Skin epidermis (tissue), 12 donors: ENCODE measurements at regions not wholly inside any gene's neighbourhood (a gene's known extent, or its start where the extent isn't known, plus 50 kb on each side); places are given as distances from the start of the nearest gene placed in this dataset.
"Not testable (repeated sequence)": the region's sequence is repeated elsewhere in the genome, so short reads cannot be mapped to it uniquely, and the experiment has no call there.

Experiments
- H3K27ac ChIP-seq, 21 experiments: fragments of 200-600 bp; sonication (generic) in 11 of 21; one replicate each; pipeline ENCODE4 v1.5.0; 2020; ENCODE audit warnings: mild to moderate bottlenecking in 3 of 21, inconsistent platforms in 2 of 21, moderate library complexity in 2 of 21
- H3K4me3 ChIP-seq, 7 experiments: fragments of 200-600 bp; sonication (generic) in 2 of 7; one replicate each; pipeline ENCODE4 v1.5.0; 2020; ENCODE audit warnings: inconsistent platforms in 2 of 7, mild to moderate bottlenecking in 2 of 7, moderate library complexity in 1 of 7

DNA sequence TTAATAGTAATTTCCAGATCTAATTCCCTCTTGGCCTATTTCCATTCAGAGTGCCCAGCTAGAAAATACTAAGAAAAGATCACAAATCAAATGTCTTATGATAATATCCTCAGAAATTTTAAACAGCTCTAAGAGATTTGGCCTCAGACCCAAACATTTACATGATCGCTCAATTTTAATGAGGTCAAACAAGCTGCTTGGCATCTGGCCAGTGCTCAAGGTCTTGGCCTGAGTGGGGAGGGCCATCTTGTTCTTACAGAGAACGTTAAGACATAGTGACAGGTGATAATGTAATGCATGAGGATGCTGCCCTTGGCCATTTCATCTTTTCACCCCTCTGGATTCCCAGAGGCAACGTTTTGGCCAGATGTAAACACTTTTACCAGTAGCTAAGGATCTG is 159.2 kb upstream of the SLC7A11 start:
- H3K27ac ChIP-seq: no peak overlapping the region
- H3K4me3 ChIP-seq: no peak overlapping the region

DNA sequence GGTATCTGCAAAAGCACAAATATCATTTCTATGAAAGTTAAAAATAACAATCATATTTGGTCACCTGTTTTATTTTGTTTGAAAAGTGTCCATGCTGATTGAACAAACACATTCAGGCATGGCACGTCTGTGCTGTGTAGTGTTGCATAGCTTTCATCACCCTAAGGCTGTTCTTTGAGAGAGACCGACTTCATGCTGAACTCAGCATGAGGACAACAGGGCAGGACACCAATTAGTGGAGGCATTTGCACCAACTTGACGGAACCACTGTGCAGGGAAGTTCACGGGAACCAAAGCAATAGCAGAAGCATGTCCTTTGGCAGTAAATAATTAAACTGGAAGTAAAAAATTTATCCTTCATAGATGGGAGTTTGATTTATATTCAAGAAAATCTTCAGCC is 158.4 kb upstream of the SLC7A11 start:
- no peak overlapping the region for H3K27ac ChIP-seq
- no peak overlapping the region for H3K4me3 ChIP-seq

DNA sequence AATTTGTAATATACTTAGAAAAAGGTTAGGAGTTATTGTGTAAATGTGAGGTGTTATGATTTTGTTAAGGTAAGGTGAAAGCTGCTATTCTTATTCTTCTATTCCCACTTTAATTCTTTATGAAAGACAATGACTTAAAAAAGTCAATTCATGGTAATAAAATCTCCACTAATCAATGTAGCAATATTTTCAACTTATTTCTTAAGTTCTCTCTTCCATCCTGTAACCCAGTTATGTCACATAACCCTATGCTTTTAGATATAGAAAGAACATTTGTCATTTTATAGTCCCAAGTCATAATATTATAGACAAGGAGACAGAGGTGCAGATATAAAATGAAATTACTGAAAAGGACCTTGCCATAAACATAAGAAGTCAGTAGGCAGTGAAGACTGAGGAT is 157.9 kb upstream of the SLC7A11 start:
- no peak overlapping the region for H3K27ac ChIP-seq
- no peak overlapping the region for H3K4me3 ChIP-seq

DNA sequence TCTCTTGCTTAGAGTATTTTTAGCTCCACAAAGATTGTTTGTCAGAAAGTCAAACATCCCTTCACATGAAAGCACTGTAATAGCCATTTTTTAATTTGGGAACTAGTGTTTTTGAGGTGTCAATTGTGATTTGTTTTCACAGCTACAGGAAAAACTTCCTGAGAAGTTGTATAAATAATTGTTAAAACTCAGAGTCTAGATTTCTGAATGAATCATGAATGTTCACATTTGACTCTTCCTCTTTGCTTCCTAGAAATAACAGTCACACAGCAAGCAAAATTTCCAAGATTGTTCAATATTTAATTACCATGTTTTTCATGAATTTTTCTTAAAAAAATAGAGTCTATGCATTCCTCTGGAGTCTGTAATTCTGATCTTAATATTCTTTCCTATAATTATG is 156.9 kb upstream of the SLC7A11 start:
- Histone ChIP-seq H3K27ac (no peak overlapping the region), H3K4me3 (no peak overlapping the region)

DNA sequence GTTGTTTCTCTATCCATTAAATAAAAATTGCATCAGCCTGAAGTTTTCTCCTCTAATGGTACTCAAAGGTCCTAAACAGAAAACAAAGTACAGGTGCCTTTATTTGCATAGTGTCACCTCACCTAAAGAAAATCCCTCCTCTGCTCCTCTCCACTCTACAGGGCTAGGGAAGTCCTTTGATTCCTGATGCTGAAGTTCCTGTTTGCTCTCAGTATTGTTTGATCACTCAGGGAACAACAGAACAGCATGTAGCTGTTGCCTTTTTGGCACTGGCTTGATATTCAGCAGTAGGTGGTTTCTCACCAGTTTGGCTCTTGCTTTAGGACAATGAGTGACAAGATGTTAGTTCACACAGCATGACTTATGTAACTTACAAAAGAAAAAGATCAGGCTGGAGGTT is 156.2 kb upstream of the SLC7A11 start:
- H3K4me3 ChIP-seq: no peak overlapping the region
- H3K27ac ChIP-seq: no peak overlapping the region

DNA sequence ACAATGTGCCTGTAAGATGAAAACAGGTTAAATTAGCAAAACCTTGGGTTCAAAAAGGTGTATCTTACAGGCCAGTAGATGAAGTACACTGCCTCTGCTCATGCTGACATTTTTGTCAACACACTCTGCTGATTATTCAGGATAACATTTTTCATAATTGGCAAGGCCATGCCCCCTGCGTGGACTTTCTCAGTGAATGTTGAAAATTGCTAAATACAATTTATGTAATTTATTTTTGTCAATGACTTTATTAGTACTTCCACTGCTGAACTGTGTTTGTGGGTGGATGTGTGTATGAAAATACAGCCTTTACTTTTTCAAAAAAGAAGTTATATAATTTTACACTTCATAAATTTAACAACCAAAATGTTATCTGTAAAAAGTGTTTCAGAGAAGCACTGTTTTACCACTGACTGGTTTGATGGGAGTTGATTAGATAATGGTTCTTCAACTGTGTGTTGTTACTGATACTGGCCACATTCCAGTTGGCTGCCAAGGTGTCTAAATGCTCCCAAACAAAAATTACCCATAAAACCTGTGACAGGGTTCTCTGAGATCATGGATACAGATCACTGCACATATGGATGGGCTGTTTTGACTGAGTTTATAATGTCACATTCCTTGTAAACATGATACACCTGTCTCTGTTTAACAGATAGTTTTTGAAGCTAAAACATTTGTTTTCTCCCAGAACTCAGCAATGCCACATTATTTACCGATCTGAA is 151.9 kb upstream of the SLC7A11 start:
- Histone ChIP-seq H3K4me3 (no peak overlapping the region), H3K27ac (no peak overlapping the region)

DNA sequence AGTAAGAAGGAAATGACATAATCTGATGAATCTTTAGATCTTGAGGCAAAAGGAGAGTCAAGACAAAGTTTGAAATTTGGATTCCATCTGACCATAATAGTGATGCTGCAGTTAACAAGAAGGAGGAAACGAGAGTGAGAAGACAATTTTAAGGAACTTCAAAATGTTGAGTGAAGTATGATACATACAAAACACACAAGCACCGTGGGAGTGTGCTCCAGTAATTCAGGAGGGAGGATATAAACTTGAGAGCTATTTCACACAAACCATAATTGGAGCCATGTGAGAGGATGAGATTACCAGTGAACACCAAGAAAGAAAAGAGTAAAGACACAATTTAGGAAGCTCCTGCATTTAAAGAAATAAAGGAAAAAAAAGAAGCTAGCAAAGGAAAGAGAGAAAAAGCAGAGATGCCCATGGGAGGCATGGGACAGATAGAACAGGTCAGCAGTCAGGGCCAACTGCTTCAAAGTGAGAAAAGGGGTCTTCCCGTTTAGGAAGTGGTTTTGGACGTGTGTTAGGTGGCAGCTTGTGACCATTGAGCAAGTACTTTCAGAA is 150.7 kb upstream of the SLC7A11 start:
- H3K4me3 ChIP-seq: no peak overlapping the region
- H3K27ac ChIP-seq: no peak overlapping the region

DNA sequence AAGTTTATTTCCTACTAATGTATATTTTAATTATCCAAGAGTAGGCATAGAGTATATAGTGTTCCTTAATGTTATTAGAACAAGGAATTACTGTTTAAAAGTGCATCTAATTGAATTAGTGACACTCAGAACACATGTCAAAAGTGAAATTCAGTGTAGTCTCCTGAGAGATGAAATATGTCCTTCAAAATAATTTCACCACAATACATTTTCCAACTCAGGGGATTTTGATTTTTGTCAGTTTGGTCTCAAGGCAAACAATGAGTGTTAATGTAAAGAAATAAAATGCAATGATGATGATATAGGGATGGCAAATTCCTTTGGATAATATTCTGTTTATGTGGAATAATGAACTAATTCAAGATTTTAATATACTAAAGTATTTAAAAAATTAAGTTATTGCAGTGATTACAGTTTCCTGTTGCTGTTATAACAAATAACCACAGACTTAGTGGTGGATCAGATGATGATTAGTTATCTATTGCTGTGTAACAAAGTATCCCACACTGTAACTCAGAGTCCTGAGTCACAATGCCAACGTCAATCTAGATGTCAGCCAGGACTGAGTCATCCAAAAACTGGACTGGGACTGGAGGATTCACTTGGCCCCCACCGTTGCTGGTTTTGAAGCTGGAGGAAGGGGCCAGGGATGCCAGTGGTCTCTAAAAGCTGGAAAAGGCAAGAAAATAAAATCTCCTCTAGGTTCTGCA is 148.0 kb upstream of the SLC7A11 start:
- H3K4me3 ChIP-seq: no peak overlapping the region

DNA sequence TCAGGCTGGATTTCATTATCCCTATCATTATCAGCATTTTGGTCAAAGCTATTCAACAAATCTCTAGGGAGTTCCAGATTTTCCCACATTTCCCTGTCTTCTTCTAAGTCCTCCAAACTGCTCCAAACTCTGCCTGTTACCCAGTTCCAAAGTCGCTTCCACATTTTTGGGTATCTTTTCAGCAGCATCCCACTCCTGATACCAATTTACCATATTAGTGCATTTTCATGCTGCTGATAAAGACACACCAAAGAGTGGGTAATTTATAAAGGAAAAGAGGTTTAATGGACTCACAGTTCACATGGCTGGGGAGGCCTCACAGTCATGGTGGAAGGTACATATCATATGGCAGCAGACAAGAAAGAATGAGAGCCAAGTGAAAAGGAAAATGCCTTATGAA is 132.8 kb upstream of the SLC7A11 start:
- H3K27ac ChIP-seq: no peak overlapping the region
- H3K4me3 ChIP-seq: no peak overlapping the region

More for the DNA sequence above, 148.0 kb upstream of the SLC7A11 start:
- H3K27ac ChIP-seq: no peak overlapping the region

DNA sequence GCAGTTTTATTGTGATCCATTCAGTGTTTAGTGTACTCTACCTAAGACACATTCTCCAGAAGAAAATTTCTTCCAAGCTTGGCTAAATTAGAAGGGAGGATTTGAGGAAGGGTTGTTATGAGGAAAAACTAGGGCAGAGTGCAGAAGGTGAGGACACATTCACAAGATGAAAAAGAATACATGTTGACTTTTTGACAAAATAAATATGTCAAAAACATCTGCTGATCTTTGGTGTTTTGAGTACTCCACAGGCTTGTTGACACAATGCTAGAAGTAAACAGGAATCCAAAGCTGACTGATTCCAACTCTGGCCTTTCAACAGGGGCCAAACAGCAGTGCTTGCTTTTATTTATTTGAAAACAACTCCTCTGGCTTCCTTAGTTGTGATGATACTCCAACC is 125.8 kb upstream of the SLC7A11 start:
- Histone ChIP-seq H3K4me3 (no peak overlapping the region), H3K27ac (no peak overlapping the region)

DNA sequence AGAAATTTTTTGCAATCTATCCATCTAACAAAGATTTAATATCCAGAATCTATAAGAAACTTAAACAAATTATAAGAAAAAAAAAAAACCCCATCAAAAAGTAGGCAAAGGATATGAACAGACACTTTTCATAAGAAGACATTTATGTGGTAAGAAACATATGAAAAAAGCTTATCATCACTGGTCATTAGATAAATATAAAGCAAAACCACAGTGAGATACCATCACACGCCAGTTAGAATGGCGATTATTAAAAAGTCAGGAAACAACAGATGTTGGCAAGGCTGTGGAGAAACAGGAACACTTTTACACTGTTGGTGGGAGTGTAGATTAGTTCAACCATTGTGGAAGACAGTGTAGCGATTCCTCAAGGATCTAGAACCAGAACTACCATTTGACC is 110.3 kb upstream of the SLC7A11 start:
- not testable (repeated sequence) for H3K4me3 ChIP-seq, H3K27ac ChIP-seq

DNA sequence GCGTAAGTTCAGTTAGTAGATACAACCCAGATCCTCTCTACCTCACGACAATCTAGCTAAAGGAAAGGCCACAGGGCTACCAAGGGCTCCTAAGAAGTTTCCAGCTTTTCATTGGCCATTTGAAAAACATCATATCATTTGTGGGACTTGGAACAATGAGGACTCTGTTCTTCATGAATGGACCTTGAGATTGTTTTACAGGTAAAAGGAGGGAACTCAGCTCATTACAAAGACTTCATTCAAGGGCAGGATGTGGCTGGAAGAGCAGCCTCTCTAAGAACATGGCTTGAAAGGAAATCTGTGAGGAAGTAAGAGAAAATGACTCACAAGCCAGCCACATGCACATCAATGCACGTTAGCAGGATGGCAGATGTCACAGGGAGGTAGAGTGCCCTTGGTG is 105.9 kb upstream of the SLC7A11 start:
- H3K27ac ChIP-seq: no peak overlapping the region

DNA sequence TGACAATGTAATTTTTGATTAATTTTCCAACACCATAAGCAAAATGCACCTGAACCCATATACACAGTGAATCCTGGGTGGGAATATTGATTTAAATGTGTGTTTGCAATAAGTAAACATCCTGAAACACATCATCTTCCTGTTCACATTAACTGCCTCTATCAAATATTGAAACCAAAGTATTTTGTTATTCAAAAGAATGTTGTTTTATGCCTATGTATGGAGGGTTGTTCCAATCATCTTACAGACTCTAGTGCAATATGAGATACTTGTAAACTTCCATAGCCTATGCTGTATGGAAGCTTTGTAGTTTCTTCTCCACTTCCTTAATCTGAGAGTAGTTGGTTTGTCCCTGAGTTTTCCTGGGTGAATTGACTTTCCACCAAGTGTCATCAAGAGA is 105.4 kb upstream of the SLC7A11 start:
- Histone ChIP-seq H3K27ac (no peak overlapping the region), H3K4me3 (no peak overlapping the region)

More for the DNA sequence above, 105.9 kb upstream of the SLC7A11 start:
- no peak overlapping the region for H3K4me3 ChIP-seq

DNA sequence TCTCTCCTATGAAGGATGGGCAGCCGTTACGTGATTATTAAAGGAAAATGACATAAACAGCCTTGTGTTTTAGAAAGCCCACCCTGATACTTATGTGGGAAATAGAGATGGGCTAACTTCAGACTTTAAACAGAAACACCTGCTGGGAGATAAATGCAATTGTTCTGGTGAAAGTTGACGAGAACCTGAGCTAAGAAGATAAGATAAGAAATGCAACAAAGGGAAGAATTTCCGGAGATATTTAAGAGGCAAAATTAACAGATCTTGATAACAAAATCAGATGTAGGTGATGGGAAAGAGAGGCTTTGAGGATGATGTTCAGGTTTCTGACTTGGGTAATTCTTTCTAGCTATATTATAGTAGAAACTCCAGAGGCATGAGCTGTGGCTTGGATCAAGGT is 102.7 kb upstream of the SLC7A11 start:
- no peak overlapping the region for H3K4me3 ChIP-seq
- H3K27ac ChIP-seq: no peak overlapping the region

DNA sequence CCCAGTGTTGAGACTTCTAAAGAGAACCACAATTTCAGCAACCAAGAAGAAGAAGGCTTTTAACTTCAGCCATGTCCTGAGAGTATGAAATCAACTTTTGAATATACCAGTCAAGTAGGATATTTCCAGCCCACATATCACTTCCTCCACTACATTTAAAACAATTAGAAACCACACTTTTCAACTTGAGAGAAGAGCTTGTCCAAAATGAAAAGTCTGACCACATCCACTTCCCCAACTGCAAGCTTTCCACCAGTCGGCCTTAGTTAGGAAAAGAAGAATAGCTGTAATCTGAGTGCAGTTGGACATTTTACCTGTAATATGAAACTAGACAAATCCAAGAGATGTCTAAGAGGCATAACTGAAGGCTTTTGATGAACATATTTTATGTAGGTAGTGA is 101.9 kb upstream of the SLC7A11 start:
- Histone ChIP-seq H3K4me3 (no peak overlapping the region), H3K27ac (no peak overlapping the region)

DNA sequence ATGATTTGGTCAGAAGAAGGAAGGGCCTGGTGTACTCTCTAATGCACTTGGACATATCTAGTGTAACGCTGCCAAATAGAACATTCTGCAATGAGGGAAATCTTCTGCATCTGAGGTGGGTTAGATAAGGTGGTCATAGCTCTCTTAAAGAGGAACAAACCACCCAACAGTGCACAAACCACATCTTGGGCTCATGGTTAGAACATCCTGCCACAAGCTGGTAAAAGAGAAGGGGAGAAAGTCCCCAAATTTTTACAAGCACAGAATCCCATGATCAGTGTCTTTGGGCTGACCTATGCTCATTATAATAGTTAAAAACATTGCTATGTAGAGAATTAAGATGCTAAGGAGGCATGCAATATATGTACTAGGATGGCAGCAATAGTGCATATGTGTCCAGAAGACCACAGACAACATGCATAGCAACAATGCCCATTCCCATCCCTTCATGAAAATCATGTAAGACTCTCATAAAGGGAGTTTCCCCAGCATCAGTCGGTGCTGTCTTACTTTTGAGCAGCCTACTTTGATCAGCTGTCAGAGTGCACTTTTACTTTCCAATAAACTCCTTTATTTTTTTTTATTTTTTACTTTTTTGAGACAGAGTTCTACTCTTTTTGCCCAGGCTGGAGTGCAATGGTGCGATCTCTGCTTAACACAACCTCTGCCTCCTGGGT is 99.7 kb upstream of the SLC7A11 start:
- H3K27ac ChIP-seq: no peak overlapping the region

DNA sequence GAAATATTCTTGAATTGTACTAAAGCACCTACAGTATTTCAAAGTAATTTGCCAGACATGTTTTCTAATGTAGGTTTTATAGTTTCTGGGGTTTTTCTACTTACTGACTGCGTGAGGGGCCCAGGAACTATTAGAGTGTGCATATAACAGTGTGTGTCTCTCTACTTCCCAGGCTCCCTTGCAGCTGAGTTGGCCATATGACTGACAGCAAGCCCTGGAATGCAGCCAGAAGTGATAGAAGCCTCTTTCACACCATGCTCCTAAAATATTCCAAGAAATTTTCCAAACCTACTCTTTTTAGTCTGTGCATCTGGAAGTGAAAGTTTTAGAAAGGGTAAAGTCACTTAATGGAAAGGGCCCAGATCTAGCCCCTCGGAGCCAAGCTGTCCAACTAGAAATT is 96.7 kb upstream of the SLC7A11 start:
- Histone ChIP-seq H3K27ac (no peak overlapping the region), H3K4me3 (no peak overlapping the region)

More for the DNA sequence above, 99.7 kb upstream of the SLC7A11 start:
- no peak overlapping the region for H3K4me3 ChIP-seq

DNA sequence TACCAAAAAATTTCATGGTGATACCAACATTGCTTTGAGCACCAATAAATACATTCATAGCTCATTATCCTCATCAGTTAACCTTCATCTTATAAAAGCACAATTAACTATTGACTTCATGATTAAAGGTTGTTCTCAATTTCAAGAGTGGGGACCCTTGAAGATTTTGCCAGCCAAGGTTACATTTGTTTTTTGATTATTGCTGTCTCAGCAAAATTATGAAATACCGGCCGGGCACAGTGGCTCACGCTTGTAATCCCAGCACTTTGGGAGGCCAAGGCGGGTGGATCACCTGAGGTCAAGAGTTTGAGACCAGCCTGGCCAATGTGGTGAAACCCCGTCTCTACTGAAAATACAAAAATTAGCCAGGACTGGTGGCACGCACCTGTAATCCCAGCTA is 96.1 kb upstream of the SLC7A11 start:
- H3K4me3 ChIP-seq, H3K27ac ChIP-seq: not testable (repeated sequence)

DNA sequence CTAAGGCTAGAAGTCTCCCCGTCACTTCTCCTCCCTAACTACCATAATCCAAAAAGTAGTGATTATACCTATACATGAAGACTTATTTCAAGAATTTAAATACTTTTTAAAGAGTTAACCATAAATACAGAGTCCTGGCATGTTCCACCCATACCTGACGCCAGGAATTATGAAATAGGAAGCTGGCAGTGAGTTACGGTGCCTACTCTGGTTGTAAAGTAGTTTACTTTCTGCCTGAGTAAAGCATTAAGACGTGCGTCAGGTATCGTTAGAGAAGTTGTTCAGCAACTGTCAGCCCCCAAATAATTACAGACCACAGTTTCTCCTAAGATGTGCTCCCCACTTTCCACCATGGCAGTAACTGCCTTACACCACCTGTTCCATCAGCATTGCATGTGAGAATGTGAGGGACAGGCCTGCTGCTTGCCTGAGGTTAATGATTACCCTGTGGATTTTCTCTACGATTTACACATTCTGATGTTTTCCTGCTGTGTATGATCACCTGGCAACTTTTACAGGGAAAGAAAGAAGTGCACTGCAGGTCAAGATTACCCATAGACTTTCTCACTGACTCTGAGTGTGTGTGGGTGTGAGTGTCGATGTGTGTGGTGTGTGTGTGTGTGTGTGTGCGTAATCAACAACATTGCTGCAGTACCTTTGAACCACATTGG is 92.3 kb upstream of the SLC7A11 start:
- Histone ChIP-seq H3K4me3 (no peak overlapping the region), H3K27ac (no peak overlapping the region)

DNA sequence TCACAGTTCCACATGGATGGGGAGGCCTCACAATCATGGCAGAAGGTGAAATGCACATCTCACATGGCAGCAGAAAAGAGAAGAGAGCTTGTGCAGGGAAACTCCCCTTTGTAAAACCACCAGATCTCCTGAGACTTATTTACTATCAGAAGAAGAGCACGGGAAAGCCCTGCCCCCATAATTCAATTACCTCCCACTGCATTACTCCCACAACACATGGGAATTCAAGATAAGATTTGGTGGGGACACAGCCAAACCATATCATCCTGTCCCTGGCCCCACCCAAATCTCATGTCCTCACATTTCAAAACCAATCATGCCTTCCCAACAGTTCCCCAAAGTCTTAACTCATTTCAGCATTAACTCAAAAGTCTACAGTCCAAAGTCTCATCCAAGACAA is 90.3 kb upstream of the SLC7A11 start:
- not testable (repeated sequence) for H3K4me3 ChIP-seq, H3K27ac ChIP-seq
